Left lung (tissue), 4 donors: ENCODE measurements at regions not wholly inside any gene's neighbourhood (a gene's known extent, or its start where the extent isn't known, plus 50 kb on each side); places are given as distances from the start of the nearest gene placed in this dataset.

ENCODE experiments used
- ATAC-seq: fragments of 200-7000 bp; cut with Tn5 transposase; one replicate; pipeline ENCODE4 v1.9.1; 2020; ENCODE audit warnings: moderate library complexity
- DNase-seq, 4 donors: peaks; one replicate each; pipeline ENCODE4 v3.0.0-alpha.2; 2013 to 2020
- H3K27ac ChIP-seq, 2 donors: fragments of 200-600 bp; sonication (generic) in 1 of 2; one replicate each; pipeline versions ENCODE4 v1.5.0 to v1.8.0; 2020 to 2021
- H3K27me3 ChIP-seq, 2 donors: fragments of 200-600 bp; sonication (generic) in 1 of 2; one replicate each; pipeline versions ENCODE4 v1.5.0 to v1.8.0; 2020 to 2021
- H3K36me3 ChIP-seq, 2 donors: fragments of 200-600 bp; sonication (generic) in 1 of 2; one replicate each; pipeline versions ENCODE4 v1.5.0 to v1.8.0; 2020 to 2021
- H3K4me1 ChIP-seq, 2 donors: fragments of 200-600 bp; one replicate each; pipeline ENCODE4 v1.8.0; 2021
- H3K4me3 ChIP-seq, 2 donors: fragments of 200-600 bp; sonication (generic) in 1 of 2; one replicate each; pipeline versions ENCODE4 v1.5.0 to v1.8.0; 2020 to 2021; ENCODE audit warnings: mild to moderate bottlenecking in 1 of 2
- H3K9me3 ChIP-seq, 2 donors: fragments of 200-600 bp; sonication (generic) in 1 of 2; one replicate each; pipeline versions ENCODE4 v1.5.0 to v1.8.0; 2020 to 2021
- intact Hi-C, 2 donors: fragments of 100-400 bp; cut with DNase I; formaldehyde crosslinking; loops; one replicate each; pipeline versions ENCODE4 v1.11.2 to v1.14.2; 2022
- TF ChIP-seq, protein P1 (sequence below), 2 donors: fragments of 200-600 bp; sonication (generic) in 1 of 2; IDR thresholded peaks; one replicate each; pipeline versions ENCODE4 v1.5.0 to v1.8.0; 2021; ENCODE audit warnings: antibody characterized with exemption in 2 of 2
- donor health status: DM: no; HTN: yes; CAD: no.
- donor health status: DM: no; HTN: no; CAD: no.

DNA sequence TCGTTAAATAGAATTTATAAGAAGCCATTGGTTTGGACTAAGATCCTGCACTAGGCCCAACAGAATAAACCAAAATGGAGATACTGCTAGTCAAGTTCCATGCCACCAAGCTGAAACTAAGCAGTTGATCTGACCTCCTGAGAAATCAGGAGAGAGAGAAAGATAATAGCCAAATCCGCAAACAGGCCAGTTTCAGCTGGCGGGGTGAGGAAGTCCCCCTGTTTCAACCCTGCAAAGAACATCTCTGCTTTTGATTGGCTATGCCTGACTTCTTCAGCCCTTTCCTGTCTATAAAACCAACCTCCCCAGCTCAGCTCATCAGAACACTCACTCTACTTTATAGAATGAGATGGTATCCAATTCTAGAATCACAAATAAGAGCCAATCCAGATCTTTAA, 543.3 kb upstream of the ID2 start:
- no peak overlapping the region for H3K27ac ChIP-seq
- H3K36me3 ChIP-seq = no peaks in the 10 kb centered on the region
- H3K4me3 ChIP-seq = no peak overlapping the region
- DNase-seq (no peak), ATAC-seq (no peak)
- H3K27me3 ChIP-seq = no peaks in the 10 kb centered on the region
- intact Hi-C loops = no loop called here
- H3K9me3 ChIP-seq = no peaks in the 10 kb centered on the region
- H3K4me1 ChIP-seq = peaks cover 0 to 30% of the 10 kb centered on the region in 2 donors
- TF ChIP-seq, protein P1, sequence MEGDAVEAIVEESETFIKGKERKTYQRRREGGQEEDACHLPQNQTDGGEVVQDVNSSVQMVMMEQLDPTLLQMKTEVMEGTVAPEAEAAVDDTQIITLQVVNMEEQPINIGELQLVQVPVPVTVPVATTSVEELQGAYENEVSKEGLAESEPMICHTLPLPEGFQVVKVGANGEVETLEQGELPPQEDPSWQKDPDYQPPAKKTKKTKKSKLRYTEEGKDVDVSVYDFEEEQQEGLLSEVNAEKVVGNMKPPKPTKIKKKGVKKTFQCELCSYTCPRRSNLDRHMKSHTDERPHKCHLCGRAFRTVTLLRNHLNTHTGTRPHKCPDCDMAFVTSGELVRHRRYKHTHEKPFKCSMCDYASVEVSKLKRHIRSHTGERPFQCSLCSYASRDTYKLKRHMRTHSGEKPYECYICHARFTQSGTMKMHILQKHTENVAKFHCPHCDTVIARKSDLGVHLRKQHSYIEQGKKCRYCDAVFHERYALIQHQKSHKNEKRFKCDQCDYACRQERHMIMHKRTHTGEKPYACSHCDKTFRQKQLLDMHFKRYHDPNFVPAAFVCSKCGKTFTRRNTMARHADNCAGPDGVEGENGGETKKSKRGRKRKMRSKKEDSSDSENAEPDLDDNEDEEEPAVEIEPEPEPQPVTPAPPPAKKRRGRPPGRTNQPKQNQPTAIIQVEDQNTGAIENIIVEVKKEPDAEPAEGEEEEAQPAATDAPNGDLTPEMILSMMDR (IDR thresholded peaks at IDR 0.05) = no peak

DNA sequence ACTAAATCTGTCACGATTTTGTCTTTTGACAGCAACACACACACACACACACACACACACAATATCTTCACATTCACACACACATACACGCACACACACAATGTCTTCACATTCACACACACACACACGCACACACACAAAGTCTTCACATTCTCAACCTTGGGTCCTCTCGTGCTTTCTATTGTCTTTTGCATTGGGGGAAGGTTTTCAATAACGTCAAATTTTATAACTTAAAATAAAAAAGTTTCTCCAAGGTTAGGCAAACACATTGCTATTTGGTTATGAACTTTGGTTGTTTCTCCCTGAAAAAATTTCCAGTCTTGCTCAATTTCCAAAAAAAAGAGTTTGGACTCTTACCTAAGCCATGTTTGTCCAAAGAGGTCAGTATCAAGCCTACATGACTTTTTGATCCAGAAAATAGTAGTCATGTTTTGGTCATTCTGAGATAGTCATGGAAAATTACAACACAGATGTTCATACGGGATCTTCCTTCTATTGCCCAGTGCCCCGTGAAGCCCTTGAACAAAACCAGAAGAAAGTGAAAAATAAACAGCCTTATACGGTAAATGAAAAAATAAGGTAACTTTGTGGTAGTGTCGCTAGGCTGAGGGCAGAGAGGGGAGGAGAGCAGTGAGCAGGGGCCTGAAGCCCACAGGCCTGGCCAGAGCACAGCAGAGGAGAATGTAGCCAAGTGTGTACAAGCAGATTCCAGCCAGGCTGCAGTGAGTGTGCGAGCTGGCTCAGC, 542.8 kb upstream of the ID2 start:
- TF ChIP-seq, protein P1 (IDR thresholded peaks at IDR 0.05) = no peak
- intact Hi-C loops = no loop called here
- no peak for DNase-seq
- H3K4me1 ChIP-seq = peaks cover 0 to 30% of the 10 kb centered on the region in 2 donors
- no peak overlapping the region for H3K4me3 ChIP-seq
- no peaks in the 10 kb centered on the region for H3K27me3 ChIP-seq
- H3K27ac ChIP-seq = peak overlapping the region; percentile 22 to 43
- no peaks in the 10 kb centered on the region for H3K36me3 ChIP-seq
- peak; percentile 69 for ATAC-seq
- no peaks in the 10 kb centered on the region for H3K9me3 ChIP-seq

DNA sequence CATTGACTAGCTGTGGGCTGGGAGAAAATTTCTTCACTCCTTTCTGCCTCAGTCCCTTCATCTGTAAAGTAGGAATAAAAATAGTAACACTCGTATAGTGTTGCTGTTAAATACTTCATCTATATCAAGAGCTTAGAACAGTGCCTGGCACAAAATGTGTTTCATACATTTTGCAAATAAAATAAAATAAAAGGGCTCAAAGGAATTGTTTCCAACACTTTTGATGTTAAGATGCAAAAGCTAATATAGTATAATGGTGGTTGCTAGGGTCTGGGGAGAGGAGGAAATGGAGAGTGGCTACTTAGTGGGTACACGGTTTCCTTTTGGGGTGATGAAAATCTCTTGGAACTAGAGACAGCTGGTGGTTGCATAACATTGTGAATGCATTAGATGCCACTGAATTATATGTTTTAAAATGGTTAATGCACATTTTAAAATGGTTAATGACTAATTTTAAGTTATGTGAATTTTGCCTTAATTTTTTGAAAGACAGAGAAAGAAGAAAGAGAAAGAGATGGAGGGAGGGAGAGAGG, 542.1 kb upstream of the ID2 start:
- no peaks in the 10 kb centered on the region for H3K9me3 ChIP-seq
- TF ChIP-seq, protein P1 (IDR thresholded peaks at IDR 0.05) = no peak
- no peak for DNase-seq
- no peaks in the 10 kb centered on the region for H3K27me3 ChIP-seq
- peak overlapping the region; percentile 22 to 43 for H3K27ac ChIP-seq
- ATAC-seq = no peak
- peaks cover 0 to 32% of the 10 kb centered on the region in 2 donors for H3K4me1 ChIP-seq
- H3K36me3 ChIP-seq = no peaks in the 10 kb centered on the region
- intact Hi-C loops = no loop called here
- no peak overlapping the region for H3K4me3 ChIP-seq

DNA sequence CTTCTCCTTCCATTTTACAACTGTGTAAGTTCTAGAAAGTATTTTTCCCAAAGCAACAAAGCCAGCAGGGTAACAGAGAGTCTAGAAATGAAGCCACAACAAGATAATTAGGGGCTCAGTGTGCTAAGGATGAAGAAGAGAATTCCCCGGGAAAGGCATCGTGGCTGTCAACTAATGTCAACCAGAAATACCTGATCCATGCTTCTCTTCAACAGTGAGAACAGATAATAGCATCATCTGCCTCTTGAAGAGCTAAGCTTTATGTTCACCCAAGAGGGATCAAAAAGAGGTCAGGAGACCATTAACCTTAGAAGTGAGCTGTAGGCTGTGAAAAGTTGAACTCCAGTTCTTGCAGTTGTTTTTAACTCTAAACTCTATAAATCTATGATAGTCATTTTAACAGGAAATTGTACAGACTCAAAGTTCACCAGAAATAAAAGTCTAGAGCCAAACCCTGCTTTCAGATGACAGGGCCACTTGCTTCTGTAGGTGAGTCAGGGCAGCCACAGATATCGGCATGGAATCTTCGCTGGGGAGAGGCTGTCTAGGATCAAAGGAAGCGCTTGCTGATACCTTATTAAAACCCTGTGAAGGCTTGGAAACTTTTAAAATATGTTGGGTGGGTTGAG, 540.7 kb upstream of the ID2 start:
- no peak for DNase-seq
- Histone ChIP-seq H3K27ac (no peak overlapping the region), H3K4me1 (peaks cover 0 to 25% of the 10 kb centered on the region in 2 donors), H3K27me3 (no peaks in the 10 kb centered on the region), H3K36me3 (no peaks in the 10 kb centered on the region), H3K4me3 (no peak overlapping the region), H3K9me3 (no peaks in the 10 kb centered on the region)
- intact Hi-C loops = no loop called here
- ATAC-seq = no peak
- TF ChIP-seq, protein P1 (IDR thresholded peaks at IDR 0.05) = no peak

DNA sequence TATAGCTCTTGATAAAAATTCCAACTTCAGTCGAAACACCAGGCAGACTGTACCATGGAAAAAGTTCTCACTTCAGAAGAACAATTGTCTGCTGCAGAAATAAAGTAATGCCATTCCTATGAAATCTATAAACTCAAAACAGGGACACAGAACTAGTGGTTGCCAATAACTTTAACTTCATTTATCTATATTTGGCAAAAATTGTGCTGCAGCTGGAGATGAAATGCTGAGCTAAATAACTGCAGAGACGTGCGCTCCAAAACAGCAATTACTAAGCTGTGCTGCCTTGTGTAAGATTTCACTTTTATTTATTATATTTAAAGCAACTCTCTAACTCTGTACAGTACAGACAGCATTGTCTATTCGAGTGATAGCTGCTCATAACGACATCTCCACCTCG, 540.1 kb upstream of the ID2 start:
- intact Hi-C loops = no loop called here
- TF ChIP-seq, protein P1 (IDR thresholded peaks at IDR 0.05) = no peak
- H3K4me1 ChIP-seq = peaks cover 0 to 25% of the 10 kb centered on the region in 2 donors
- ATAC-seq (no peak), DNase-seq (peak in 2 of 4 donors; percentile 50 to 68)
- no peaks in the 10 kb centered on the region for H3K27me3 ChIP-seq
- H3K36me3 ChIP-seq = no peaks in the 10 kb centered on the region
- no peak overlapping the region for H3K27ac ChIP-seq
- H3K4me3 ChIP-seq = no peak overlapping the region
- H3K9me3 ChIP-seq = no peaks in the 10 kb centered on the region
